ENCODE measurements at regions not wholly inside any gene's neighbourhood (a gene's known extent, or its start where the extent isn't known, plus 50 kb on each side); places are given as distances from the start of the nearest gene placed in this dataset.

- DNase-seq (ENCODE audit: low read depth, low spot score) = no peak
These were observed 97.9 kb downstream of the MAFB start for GRCh38 chr20:40591119-40591518.

DNA sequence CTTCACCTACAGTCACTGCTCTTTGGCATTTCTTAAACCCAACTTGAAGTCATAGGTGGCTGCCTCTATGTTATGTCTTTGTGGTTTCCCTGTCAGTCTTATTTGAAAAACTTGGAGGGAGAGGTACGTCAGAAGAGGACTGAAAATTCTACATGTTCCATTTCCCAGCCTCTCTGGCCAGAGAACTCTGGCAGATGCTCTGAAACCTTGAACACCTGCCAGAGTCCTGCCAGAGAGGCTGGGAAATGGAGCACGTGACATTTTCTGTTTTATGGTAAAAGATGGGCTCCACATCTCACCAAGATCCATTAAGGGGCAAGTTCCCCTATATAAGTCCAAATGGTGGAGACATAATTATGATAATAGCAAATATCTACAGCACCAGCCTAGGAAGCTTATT, 99.5 kb downstream of the MAFB start:
- DNase-seq (ENCODE audit: low read depth, low spot score) = no peak

DNA sequence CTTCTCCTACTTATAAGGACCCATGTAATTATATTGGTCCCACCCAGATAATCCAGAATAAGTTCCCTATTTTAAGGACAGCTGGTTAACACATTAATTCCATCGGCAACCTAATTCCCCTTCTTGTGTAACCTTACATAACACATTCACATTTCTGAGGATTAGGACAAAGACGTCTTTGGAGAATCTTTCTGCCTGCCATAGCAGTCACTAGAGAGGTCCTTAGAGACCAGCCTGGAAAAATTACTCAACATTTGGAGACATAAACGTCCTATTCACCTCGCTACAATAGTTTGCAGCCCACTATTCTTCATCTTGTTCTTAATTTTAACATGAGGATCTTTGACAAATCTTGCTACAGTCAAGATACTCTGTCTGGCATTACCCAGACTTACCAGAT, 100.1 kb downstream of the MAFB start:
- DNase-seq (ENCODE audit: low read depth, low spot score) = no peak

- no peak for DNase-seq (ENCODE audit: low read depth, low spot score)
These were observed 102.0 kb downstream of the MAFB start for GRCh38 chr20:40587038-40587437.

DNA sequence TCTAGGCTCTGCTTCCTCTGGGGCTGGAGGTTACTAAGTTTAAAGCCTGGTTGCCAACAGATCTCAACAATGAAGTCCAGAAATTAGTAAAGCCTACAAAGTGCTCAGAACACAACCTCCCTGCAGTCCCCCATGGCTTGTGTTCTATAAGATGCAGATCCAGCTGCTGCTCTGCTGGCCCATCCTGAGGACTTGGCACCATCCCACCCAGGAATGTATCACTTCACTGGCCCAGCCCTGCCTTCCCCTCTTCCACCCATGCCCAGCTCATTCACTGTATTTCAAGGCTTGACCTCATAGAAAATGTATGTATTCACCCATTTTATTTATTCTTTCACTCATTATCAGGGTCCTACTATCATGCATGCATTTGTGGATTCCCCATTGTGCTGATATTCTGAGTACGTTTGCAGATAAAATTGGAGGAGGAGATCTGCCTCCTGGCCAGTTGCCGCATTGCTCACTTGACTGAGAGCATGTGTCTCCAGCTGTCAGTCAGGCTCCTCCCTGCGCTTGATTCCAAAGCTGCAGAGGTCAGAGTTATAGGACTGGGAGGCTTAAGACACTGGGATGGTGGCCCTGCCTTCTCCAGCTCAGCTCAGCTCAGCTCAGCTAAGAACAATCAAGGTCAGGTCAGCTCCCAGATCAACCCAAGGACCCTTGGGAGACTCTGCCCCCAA, 104.8 kb downstream of the MAFB start:
- no peak for DNase-seq (ENCODE audit: low read depth, low spot score)

DNA sequence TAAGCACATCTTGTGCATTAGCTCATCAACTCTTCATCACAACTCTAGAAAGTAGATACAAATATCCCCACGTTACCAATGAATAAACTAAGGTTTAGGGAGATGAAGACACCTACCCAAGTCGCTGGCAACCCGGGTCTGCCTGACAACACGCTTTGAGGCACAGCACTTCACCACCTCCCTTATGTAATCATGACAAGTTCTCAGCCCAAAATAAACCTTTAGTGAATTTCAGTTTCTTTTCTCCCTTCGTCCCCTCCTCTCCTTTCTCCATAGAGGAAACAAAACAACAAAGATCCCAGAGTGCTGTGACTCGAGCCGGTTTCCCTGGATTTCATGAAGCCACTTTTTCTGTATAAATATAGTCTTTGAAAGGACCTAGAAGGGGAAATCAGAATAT, 105.4 kb downstream of the MAFB start:
- no peak for DNase-seq (ENCODE audit: low read depth, low spot score)

DNA sequence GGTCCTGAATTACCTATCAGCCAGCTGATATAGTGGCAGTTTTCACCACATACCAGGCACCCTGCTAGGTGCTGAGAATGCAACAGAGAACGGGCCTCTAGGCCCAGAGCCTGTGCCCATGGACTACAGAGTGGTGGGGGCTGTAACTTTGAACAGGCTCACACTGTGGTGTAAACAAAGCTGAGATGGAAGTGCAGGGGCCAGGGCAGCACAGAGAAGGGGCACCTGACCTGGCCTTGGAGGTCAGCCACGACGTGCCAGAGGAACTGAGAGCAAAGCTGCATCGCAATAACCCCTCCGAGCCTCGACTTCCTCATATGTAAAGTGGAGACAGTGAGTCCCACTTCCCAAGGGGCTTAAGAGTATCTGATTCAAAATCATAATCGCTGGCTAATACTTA, 105.8 kb downstream of the MAFB start:
- DNase-seq (ENCODE audit: low read depth, low spot score) = no peak

DNA sequence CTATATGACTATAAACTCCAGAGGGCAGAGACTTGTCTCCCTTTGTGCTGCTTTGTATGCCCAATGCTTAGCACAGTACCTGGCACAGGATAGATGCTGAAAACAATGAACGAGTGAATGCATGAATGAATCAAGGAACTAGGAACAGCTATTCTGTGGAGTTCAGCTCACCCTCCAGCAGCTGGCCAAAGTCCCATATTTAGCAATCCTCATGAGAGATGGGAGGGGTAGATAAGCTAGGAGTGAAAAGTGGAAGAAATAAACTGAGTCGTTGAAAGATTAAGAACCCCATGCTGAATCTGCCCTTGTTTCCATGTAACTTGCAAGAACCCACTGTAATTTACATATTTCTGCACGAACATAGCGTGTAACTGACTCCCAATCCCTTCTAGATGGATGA, 106.5 kb downstream of the MAFB start:
- no peak for DNase-seq (ENCODE audit: low read depth, low spot score)

DNA sequence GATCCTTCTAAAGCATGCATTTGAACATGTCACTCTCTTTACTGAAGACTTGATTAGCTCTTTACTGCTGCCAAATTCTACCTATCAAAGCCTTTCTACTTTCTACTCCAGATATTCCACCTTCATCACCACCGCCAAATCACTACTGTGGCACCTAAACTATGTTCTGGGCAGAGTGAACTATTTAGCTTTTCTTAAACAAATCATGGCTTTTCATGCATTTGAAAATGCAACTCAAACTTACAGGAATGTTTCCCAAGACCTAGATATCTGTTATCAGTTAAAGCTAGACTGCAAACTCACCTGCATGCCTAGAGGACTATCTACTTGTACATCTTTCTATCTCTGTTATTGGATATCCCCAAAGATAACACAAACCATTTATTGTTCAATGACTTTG, 109.3 kb downstream of the MAFB start:
- DNase-seq (ENCODE audit: low read depth, low spot score) = no peak

DNA sequence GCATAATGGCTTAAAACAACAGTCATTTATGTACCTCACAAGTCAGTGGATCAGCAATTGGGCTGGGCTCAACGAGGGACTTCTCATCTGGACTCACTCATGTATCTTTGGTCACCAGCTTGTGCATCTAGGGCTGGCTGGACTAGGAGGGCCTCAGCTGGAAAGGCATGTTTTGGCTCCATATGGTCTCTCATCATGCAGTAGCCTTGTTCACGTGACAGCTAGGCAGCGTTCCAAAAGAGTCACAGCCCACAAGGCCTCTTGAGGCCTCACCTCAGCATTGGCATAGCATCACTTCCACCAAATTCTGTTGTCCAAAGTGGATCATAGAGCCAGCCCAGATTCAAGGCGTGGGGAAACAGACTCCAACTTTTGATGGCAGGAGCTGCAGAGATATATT, 110.1 kb downstream of the MAFB start:
- DNase-seq (ENCODE audit: low read depth, low spot score) = no peak

DNA sequence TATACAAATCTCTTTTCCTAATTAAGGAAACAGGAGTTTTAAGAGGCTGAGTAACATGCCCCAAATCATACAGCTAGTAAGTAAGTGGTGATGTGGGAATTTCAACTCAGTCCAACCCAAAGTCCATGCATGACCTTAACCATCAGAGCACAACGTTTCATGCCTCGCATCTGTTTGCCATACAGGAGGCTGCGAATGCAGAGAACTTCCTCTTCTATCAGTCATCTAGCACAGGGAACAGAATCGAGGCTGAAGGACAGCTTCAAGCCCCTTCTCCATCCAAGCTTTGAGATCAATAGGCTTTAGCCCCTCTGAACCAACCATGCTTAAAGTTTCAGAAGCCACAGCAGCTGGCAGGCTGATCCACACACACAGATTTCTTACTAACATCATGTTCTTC, 113.2 kb downstream of the MAFB start:
- DNase-seq (ENCODE audit: low read depth, low spot score) = no peak

GRCh38 chr20:40572251-40572650, 116.8 kb downstream of the MAFB start:
- DNase-seq (ENCODE audit: low read depth, low spot score) = no peak

GRCh38 chr20:40571639-40572038, 117.4 kb downstream of the MAFB start:
- no peak for DNase-seq (ENCODE audit: low read depth, low spot score)

DNA sequence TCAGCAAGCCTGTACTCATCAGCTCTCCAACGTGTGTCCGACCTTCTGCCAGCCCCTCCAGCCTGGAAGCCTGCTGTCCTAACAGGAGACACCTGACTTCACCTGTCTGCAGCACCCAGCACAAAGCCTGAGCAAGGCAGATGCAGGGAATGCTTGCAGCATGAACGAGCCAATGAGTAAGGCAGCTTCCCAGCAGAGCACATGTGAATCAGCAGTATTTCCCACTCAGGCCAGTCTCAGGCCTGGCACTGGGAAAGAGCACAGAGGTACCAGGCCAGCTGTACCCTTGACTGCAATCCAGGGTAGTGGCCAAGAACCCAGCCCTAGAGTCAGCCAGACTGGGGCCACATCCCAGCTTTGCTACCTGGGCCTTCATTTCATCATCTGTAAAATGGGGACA, 120.8 kb downstream of the MAFB start:
- DNase-seq (ENCODE audit: low read depth, low spot score) = no peak

- no peak for DNase-seq (ENCODE audit: low read depth, low spot score)
These were observed 123.4 kb downstream of the MAFB start for GRCh38 chr20:40565682-40566040.

DNA sequence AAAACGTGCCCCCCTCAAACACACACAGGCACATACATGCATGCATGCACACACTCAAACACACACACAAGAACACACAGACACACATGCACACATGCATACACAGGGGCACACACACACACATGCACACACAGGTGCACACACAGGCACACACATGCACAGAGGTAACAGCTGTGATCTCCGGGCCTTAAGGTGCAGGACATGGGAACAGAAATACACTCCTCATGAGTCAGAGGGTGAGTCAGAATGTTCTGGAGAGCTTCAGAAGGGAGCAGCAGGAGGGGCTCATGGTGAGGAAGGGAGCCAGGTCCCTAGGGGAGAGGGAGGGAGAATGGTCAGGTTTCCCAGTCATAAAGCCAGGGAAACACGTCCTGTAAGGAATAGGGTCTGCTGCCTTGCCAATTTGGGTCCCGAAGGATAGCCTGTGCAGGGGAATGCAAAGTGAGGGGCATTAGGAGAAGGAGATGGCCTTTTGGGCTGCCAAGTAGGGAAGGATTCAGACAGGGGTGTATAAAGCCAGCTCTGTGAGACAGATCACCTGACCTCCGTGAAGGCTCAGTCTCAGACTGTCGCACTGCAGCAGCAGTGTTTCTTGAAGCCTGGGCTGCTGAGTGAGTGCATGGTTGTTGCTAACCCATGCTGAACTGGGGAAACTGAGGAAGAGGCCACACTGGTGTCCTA, 123.9 kb downstream of the MAFB start:
- no peak for DNase-seq (ENCODE audit: low read depth, low spot score)

DNA sequence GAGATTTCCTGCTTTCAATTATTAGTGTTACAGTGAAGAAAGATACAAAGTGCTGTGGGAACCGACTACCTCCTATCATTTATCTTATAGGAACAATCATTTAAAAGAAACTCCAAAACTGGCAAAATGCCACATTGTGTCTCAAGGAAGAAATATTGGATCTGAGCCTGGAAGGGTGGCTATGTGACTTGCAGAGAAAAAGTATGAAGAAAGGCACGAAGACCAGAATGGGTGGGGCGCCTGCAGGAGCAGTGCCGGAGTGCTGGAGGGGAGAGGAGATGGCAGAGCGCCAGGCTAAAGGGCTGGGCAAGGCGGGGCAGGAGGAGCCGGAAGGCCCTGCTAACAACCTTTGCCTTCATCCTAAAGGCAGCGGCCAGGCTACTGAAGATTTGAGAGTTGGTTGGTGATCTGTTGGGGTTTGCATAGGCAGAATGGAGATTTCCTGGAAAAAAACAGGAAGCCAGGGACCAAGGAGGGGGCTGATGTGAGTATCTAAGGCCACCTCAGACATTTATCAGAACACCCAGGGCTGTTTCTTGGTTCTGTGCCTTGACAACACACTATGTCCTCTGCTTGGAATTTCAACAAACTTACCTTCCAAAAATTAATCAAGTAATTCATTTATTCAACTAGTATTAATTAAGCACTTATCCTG, 125.6 kb downstream of the MAFB start:
- DNase-seq (ENCODE audit: low read depth, low spot score) = no peak

DNA sequence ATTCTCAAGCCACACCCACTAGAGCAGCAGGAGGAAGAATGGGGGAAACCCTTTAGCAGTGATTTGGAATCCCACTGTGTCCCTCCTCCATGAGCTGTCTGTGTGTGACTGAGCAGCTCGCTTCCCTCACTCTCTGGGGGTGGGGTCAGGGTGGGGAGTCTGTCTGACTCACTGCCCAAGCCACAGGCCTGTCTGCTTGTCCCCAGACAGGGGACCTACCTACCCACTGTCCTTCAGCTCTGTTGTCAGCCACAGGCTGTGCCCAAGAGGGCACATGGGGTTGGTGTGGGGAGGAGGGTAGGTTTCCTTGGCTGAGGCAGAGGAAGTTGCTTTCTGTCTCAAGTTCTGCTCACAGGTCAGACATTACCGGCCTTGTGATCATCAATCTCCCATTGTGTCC, 127.0 kb downstream of the MAFB start:
- DNase-seq (ENCODE audit: low read depth, low spot score) = no peak

- DNase-seq (ENCODE audit: low read depth, low spot score) = no peak
These were observed 127.8 kb downstream of the MAFB start for GRCh38 chr20:40561187-40561586.

- DNase-seq (ENCODE audit: low read depth, low spot score) = no peak
These were observed 130.8 kb downstream of the MAFB start for GRCh38 chr20:40558212-40558611.

GRCh38 chr20:40551125-40551530, 137.9 kb downstream of the MAFB start:
- DNase-seq (ENCODE audit: low read depth, low spot score) = no peak

DNA sequence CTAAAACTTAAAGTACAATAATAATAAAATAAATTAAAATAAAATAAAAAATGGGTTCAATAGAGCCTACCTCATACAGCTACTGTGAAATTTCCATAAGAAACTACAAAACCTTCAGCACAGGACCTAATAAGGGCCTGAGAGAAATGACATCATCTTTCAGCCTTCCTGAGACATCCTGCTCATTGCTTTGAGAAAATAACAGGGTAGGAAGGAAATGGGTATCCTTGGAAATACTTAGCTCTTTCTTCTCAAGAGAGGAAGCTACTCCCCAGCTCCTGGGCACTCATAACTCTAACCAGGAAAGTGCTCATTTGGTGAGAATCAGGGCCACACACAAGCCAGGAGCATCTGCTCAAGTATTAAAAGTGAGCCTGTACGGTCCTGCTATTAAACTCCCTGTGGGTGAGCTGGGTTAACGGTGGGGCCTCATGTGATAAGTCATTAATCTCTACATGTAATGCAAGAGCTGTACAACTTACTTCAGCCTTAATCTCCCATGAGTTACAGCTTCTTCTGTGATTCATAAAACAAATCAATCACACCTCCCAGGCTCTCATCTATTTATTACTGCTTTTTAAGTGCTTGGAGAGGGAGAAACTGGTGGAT, 141.4 kb downstream of the MAFB start:
- no peak for DNase-seq (ENCODE audit: low read depth, low spot score)

DNA sequence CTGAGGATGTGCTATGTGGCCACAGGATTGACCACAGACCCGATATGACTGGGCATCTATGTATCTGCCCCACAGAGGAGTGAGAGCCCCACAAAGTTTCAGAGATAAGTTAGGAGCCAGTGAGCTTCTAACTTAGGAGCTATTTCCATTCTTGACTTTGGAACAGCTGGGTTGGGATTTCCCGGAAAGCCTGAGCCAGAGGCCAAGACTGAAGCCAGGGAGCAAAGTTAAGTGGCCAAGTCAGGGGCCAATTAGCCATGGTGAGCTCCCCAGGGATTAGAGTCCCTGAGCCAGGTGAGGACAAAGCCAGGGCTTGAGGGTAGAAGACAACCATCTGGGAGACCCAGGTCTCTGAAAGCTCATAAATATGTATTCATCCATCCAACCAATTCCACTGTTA, 143.6 kb downstream of the MAFB start:
- DNase-seq (ENCODE audit: low read depth, low spot score) = no peak
